ENCODE measurements at regions not wholly inside any gene's neighbourhood (a gene's known extent, or its start where the extent isn't known, plus 50 kb on each side); places are given as distances from the start of the nearest gene placed in this dataset.

DNA sequence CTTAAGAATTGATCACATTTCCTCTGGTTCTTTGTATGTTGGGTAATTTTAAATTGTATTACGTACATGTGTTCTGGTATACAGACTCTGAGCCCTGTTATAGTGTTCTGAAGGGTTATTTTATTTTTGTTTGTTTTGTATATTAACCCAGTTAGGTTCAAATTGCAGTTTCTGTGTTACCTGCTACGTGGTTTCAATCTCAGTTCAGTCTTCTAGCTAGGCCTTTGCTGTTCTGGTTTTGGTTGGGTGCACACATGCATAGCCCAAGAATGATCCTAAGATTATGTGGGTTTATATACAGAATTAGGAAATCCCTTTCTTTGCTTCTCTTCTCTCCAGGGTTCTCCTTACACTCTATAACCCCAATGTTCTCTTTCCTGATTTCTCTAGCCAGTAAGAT, 161.0 kb downstream of the PPP1R2C start:
- no peak for DNase-seq

DNA sequence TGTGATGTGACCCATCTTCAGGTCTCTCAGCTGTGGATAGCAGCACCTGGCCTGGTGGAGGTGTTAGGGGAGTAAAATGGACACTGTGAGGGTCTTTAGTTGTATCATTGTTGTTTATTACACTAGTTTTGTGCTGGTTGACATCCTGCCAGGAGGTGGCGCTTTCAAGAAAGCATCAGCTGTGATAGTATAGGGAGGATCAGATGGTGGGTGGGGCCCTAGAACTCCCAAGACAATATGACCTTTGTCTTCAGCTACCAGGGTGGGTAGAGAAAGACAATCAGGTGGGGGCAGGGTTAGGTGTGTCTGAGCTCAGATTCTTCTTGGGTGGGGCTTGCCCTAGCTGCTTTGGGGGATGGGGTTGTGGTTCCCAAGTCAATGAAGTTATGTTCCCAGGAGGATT, 162.8 kb downstream of the PPP1R2C start:
- no peak for DNase-seq

DNA sequence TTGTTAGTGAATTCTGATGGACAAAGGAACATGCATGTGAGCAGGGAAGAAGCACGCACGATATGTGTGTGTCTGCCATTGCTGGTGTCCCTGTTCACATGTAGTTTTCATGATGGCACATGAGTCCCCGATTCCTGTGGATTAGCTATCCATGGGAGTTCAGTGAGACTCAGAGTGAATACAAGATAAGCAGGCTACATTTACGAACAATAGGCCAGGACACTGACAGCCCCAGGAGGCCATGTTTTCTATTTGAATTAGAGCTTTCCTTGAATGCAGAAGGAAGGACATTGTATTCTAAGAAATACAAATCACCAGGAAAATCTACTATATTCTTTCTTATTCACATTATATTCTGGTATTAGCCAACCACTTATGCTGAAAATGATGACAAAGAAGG, 171.4 kb downstream of the PPP1R2C start:
- DNase-seq: no peak

DNA sequence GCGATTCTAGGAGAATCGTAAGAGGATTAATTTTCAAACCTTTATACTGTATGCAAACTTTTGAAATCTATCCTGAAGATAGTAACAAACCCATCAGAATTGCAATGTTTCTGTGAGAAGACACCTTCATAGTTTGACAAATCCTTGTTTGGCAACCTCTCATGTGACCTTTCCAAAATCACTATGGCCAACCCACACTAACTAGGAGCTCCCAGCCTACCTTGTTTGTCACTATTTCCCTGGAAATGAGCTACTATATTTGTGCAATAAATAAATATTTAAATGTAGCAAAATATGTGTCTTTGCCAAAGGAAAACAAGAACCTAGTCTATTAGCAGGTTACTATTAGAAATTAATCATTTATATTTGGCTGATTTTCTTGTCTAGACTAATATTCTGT, 173.7 kb downstream of the PPP1R2C start:
- DNase-seq: no peak

DNA sequence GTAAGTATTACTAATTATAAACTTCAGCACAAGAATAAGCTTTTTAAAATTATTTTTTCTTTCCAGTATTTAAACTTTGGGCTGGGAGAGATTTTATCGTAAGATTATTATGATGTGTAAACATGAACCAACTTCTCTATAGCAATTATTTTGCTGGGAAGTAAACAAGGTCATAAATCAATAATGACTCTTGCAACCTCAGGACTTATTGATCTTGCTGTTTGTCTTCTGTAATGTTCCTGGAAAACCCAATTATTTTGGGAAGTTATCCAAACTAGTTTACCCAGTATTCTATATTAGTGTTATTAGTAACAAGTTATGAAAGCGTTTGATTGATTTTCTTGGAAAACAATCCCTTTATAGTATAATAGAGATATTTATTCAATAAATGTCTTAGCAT, 174.9 kb downstream of the PPP1R2C start:
- DNase-seq: no peak

GRCh38 chrX:42602566-42602965, 175.4 kb downstream of the PPP1R2C start:
- DNase-seq: no peak

- DNase-seq: no peak
Observed at GRCh38 chrX:42602136-42602535, 175.8 kb downstream of the PPP1R2C start.

- DNase-seq: no peak
Observed at GRCh38 chrX:42597481-42597880, 180.5 kb downstream of the PPP1R2C start.

DNA sequence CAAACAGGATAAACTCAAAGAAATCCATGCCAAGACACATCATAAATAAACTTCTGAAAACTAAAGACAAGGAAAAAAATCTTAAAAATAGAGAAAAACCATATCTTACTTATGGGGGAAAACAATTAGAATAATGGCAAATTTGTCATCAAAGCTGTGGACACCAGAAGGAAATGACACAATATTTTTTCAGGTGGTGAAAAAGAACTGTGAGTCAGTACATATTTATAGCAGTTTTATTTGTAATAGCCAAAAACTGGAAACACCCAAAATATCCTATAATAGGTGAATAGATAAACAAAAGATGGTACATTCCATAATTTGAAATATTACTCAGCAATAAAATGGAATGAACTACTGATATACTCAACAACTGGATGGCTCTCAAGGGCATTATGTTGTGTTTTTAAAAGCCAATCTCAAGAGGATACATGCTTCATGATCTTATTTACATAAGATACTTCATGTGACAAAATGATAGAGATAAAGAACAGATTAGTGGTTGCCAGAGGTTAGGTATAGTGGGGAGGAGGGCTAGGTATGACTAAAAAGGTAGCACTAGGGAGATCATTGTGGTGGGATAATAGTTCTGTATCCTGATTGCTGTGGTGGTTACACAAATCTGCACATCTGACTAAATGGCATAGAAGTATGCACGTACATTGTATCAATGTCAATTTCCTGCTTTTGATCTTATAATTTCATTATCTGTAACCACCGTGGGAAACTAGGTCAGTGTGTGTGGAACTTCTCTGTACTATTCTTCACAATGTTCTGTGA, 191.9 kb downstream of the PPP1R2C start:
- no peak for DNase-seq

DNA sequence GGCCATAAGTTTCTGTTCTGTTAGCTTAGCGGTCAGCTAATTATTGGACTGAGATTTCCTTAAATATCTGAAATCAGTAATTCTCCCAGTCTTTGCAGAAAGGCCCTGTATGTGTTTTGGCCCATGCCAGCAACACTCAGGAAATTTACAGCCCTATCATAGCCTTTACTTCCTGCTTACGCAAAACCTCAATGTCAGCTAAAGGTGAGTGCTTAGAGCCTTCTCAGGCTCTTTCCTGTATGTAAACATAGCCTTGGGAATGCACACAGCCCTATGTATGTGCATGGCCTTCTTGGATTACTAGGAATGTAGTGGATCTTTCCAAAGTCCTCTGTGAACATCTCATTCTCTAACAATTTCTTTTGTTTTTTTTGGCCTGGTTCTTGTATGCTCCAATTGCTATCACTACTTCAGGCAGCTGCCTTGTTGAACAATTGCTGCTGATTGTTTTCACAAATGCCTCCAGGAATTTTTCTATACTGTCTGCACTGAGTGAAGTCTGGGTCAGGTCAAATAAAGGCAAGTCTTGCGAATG, 200.0 kb downstream of the PPP1R2C start:
- no peak for DNase-seq

- no peak for DNase-seq
Observed at GRCh38 chrX:42567268-42567667, 210.7 kb downstream of the PPP1R2C start.

DNA sequence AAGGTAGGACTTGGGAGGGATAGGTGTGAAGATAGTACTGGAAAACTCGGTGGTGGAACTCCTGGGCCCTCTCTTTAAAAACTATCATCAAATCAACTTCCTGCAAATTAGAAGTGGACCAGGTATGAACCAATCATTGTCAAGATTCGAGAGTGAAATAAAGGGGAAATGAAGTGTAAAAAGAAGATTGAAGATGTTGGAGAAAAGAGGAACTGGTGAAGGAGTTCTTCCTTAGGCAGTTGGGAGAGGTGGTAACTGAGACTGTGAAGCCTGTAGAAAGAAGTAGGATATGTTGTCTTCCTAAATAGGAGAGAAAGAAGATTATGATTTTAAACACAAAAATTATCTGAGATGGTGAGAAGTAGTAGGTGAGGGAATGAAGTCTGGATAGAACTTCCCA, 212.2 kb downstream of the PPP1R2C start:
- no peak for DNase-seq

- DNase-seq: no peak
Observed at GRCh38 chrX:42546800-42547199, 231.2 kb downstream of the PPP1R2C start.

- no peak for DNase-seq
Observed at GRCh38 chrX:42544883-42545282, 233.1 kb downstream of the PPP1R2C start.

GRCh38 chrX:42541554-42541953, 236.4 kb downstream of the PPP1R2C start:
- DNase-seq: no peak

- no peak for DNase-seq
Observed at GRCh38 chrX:42540146-42540545, 237.8 kb downstream of the PPP1R2C start.

- no peak for DNase-seq
Observed at GRCh38 chrX:42538405-42538804, 239.6 kb downstream of the PPP1R2C start.

- no peak for DNase-seq
Observed at GRCh38 chrX:42536286-42536685, 241.7 kb downstream of the PPP1R2C start.

GRCh38 chrX:42535233-42535632, 242.7 kb downstream of the PPP1R2C start:
- DNase-seq: no peak

DNA sequence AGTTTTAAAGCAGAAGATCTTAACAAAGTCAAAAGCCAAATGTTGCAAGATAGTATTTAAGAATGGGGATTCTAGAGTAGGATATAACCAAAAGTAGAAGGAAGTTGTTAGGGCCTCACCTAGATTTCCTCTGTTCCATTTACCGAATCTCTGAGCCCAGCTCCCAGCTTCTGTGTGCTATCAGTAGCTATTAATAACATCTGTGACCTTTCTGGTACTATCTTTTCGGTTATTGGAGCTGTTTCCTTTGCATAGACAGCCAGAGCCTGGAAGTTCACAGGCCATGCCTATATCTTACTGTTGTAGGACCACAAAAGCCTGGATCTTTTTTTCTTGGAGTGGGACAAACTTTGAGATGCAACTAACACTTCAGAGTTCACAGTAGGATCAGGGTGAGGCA, 244.2 kb downstream of the PPP1R2C start:
- DNase-seq: no peak

GRCh38 chrX:42531441-42531840, 246.5 kb downstream of the PPP1R2C start:
- no peak for DNase-seq

DNA sequence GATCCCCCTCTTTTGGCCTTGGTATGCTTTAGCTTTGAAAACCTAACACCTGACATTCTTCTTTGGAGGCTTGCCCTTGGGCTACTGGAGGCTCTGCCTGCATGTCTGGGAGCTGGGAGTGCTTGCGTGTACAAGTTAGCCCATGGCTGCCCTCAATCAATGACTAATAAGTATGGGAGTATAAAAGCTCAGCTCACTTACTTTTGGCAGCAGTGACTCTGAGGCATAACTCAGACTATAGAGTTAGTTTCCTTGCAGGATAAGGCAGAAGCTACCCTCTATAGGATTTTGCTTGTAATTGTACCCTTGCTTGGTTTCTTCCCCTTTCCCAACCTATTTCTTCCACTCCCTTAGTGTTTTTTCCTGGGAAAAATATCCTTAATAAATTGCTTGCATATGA, 247.9 kb downstream of the PPP1R2C start:
- no peak for DNase-seq

- no peak for DNase-seq
Observed at GRCh38 chrX:42524379-42524778, 253.6 kb downstream of the PPP1R2C start.

GRCh38 chrX:42519666-42520231, 258.2 kb downstream of the PPP1R2C start:
- DNase-seq: no peak

GRCh38 chrX:42515939-42516338, 262.0 kb downstream of the PPP1R2C start:
- no peak for DNase-seq

Measured in left hindlimb (tissue), 1 donor.